GM13976 (cell line): ENCODE measurements at regions not wholly inside any gene's neighbourhood (a gene's known extent, or its start where the extent isn't known, plus 50 kb on each side); places are given as distances from the start of the nearest gene placed in this dataset.

Source experiments
- DNase-seq: peaks from one replicate; pipeline ENCODE4 v3.0.0; 2012; ENCODE audit warnings: low spot score
- CTCF ChIP-seq: IDR thresholded peaks from 2 replicates; pipeline ENCODE4 v1.5.1; 2012; ENCODE audit warnings: borderline replicate concordance, mild to moderate bottlenecking; ENCODE audit not compliant: insufficient read depth; ENCODE audit errors: extremely low read depth, missing control alignments, control extremely low read depth
- in situ Hi-C: fragments of 300-500 bp; cut with MboI; formaldehyde crosslinking; loops from one replicate; pipeline ENCODE4 v1.12.0; 2022; ENCODE audit warnings: low sequenced_read_pairs, mixed read lengths, inconsistent platforms; ENCODE audit not compliant: unreplicated experiment

GRCh38 chr12:58557171-58557570 is 363.1 kb downstream of the LRIG3 start:
- in situ Hi-C loops, result no loop called here
- no peak for DNase-seq
- no peak for TF ChIP-seq CTCF

- in situ Hi-C loops, result no loop called here
- no peak for DNase-seq
These were observed 362.6 kb downstream of the LRIG3 start for GRCh38 chr12:58557661-58558060.

GRCh38 chr12:58563621-58564020 is 356.7 kb downstream of the LRIG3 start:
- no peak for TF ChIP-seq CTCF
- in situ Hi-C loops, result no loop called here

More at GRCh38 chr12:58557661-58558060, 362.6 kb downstream of the LRIG3 start:
- no peak for TF ChIP-seq CTCF

GRCh38 chr12:58564721-58565120 is 355.6 kb downstream of the LRIG3 start:
- no peak for DNase-seq
- no peak for TF ChIP-seq CTCF
- in situ Hi-C loops, result no loop called here

More at GRCh38 chr12:58563621-58564020, 356.7 kb downstream of the LRIG3 start:
- DNase-seq, result no peak

- no peak for TF ChIP-seq CTCF
- in situ Hi-C loops, result no loop called here
- DNase-seq, result no peak
These were observed 353.7 kb downstream of the LRIG3 start for GRCh38 chr12:58566599-58566998.

- in situ Hi-C loops, result no loop called here
- no peak for DNase-seq
- no peak for TF ChIP-seq CTCF
These were observed 353.1 kb downstream of the LRIG3 start for GRCh38 chr12:58567189-58567588.

- no peak for DNase-seq
- in situ Hi-C loops, result no loop called here
- no peak for TF ChIP-seq CTCF
These were observed 349.9 kb downstream of the LRIG3 start for GRCh38 chr12:58570411-58570810.
